Sigmoid colon (tissue), 3 donors: ENCODE measurements at regions not wholly inside any gene's neighbourhood (a gene's known extent, or its start where the extent isn't known, plus 50 kb on each side); places are given as distances from the start of the nearest gene placed in this dataset.

ENCODE experiments used
- POLR2A ChIP-seq, 2 donors: fragments of 450-650 bp; IDR thresholded peaks; one replicate each; pipeline ENCODE4 v1.6.1; 2016; ENCODE audit warnings: antibody characterized with exemption in 2 of 2, mild to moderate bottlenecking in 2 of 2, moderate library complexity in 2 of 2
- TF ChIP-seq, protein P1 (sequence below), 4 experiments: fragments of 450-650 bp in 3 of 4; fragments of 200-600 bp in 1 of 4; IDR thresholded peaks; one replicate each; pipeline ENCODE4 v1.5.1; 2016 to 2019; ENCODE audit warnings: antibody characterized with exemption in 4 of 4, mild to moderate bottlenecking in 3 of 4, moderate library complexity in 2 of 4

DNA sequence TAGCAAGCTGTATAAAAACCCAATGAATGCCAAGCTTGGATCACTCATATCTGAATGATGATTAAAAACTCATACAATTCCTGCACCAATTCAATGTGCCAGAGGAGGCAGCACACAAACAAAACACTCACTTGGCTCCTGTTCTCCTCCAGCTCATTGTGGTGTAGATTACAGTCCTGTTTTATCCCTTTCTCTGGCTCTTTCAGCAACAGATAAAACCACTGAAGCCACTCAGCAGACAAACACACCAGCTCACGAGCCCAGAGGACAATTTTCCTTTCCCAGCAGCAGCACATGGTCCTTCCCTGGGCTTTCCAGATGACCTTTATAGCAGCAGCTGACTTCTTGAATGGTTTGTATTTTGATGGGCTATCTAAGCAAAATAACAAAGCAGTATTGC lies 107.3 kb upstream of the STARD3NL start:
- TF ChIP-seq, protein P1, sequence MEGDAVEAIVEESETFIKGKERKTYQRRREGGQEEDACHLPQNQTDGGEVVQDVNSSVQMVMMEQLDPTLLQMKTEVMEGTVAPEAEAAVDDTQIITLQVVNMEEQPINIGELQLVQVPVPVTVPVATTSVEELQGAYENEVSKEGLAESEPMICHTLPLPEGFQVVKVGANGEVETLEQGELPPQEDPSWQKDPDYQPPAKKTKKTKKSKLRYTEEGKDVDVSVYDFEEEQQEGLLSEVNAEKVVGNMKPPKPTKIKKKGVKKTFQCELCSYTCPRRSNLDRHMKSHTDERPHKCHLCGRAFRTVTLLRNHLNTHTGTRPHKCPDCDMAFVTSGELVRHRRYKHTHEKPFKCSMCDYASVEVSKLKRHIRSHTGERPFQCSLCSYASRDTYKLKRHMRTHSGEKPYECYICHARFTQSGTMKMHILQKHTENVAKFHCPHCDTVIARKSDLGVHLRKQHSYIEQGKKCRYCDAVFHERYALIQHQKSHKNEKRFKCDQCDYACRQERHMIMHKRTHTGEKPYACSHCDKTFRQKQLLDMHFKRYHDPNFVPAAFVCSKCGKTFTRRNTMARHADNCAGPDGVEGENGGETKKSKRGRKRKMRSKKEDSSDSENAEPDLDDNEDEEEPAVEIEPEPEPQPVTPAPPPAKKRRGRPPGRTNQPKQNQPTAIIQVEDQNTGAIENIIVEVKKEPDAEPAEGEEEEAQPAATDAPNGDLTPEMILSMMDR (IDR thresholded peaks at IDR 0.05), result peak in 2 of 4 experiments; percentile 8 to 21
- no peak for TF ChIP-seq POLR2A (IDR thresholded peaks at IDR 0.05)
